BE2C (cell line): ENCODE measurements at regions not wholly inside any gene's neighbourhood (a gene's known extent, or its start where the extent isn't known, plus 50 kb on each side); places are given as distances from the start of the nearest gene placed in this dataset.

ENCODE experiments used
- DNase-seq: peaks from one replicate; pipeline ENCODE4 v3.0.0-alpha.2; 2020
- H3K27me3 ChIP-seq: fragments of 250-450 bp; sonication (Bioruptor Pico); 2 replicates; pipeline ENCODE4 v1.5.1; 2020; ENCODE audit warnings: mild to moderate bottlenecking
- H3K36me3 ChIP-seq: fragments of 250-450 bp; sonication (Bioruptor Pico); 2 replicates; pipeline ENCODE4 v1.5.1; 2020; ENCODE audit warnings: mild to moderate bottlenecking
- H3K4me1 ChIP-seq: fragments of 250-450 bp; sonication (Bioruptor Pico); 2 replicates; pipeline ENCODE4 v1.5.1; 2020
- H3K4me3 ChIP-seq: 2 replicates; pipeline ENCODE4 v1.5.1; 2011; ENCODE audit warnings: low read depth, low read length
- H3K9me3 ChIP-seq: fragments of 250-450 bp; sonication (Bioruptor Pico); 2 replicates; pipeline ENCODE4 v1.5.1; 2020
- TF ChIP-seq, protein P1 (sequence below): IDR thresholded peaks from 2 replicates; pipeline ENCODE4 v1.5.1; 2012; ENCODE audit warnings: mild to moderate bottlenecking, low read depth, low read length

DNA sequence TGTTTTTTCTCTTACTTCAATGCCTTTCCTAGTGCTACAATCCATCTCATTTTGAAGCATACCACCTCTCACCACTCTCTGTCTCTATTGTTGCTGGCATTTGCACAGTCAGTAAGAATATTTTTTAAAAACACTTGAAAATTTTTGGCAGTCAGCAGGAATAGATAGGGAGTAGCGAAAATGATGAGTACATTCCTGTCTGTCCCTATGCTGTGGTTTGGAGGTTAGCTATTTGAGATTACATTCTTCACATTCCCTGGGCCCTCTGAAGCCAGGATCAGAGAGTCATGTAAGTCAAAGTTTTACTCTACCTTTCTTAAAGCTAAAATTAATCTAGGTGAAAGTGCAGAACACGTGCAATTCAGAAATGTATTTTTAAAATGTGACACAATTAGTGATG, 53.0 kb upstream of the MAGI2 start:
- no peak for DNase-seq
- Histone ChIP-seq H3K4me1 (no peaks in the 10 kb centered on the region), H3K27me3 (no peaks in the 10 kb centered on the region), H3K9me3 (no peaks in the 10 kb centered on the region), H3K4me3 (no peak overlapping the region), H3K36me3 (no peaks in the 10 kb centered on the region)
- TF ChIP-seq, protein P1, sequence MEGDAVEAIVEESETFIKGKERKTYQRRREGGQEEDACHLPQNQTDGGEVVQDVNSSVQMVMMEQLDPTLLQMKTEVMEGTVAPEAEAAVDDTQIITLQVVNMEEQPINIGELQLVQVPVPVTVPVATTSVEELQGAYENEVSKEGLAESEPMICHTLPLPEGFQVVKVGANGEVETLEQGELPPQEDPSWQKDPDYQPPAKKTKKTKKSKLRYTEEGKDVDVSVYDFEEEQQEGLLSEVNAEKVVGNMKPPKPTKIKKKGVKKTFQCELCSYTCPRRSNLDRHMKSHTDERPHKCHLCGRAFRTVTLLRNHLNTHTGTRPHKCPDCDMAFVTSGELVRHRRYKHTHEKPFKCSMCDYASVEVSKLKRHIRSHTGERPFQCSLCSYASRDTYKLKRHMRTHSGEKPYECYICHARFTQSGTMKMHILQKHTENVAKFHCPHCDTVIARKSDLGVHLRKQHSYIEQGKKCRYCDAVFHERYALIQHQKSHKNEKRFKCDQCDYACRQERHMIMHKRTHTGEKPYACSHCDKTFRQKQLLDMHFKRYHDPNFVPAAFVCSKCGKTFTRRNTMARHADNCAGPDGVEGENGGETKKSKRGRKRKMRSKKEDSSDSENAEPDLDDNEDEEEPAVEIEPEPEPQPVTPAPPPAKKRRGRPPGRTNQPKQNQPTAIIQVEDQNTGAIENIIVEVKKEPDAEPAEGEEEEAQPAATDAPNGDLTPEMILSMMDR = no peak

DNA sequence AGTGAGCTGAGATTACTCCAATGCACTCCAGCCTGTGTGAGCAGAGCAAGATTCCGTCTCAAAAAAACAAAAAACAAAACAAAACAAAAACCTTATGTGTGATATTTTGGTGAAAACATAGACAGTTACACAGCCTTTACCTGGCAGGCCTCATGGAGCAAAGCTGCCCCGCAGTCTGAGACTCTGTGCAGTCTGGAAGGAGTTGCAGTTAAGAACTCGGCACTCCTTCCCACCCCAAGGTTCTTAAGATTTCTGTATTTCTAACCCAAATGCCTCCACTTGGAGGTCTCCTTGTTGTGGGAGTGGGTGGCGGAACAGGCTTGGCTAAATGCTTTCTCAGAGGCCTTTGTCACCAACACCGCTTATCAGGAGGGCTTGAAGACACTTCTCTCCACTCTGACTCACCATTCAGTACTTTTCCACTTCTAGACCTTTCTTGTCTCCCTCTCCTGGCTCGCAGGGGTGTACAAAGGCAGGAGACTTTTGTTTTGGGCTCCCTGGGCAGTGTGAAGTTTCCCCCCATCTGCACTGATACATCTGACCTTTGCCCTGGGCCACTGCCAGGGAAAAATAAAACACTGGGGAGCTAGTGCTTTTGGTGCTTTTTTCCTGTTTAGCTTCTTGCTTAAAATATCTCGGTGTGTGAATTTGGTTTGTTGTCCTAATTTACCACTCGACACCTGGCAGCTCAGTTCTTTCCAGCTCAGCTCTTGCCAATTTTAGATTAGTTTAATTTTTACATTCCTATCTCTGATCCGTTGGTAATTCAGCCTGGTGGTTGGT, 51.3 kb upstream of the MAGI2 start:
- no peaks in the 10 kb centered on the region for H3K4me1 ChIP-seq
- no peaks in the 10 kb centered on the region for H3K36me3 ChIP-seq
- no peaks in the 10 kb centered on the region for H3K27me3 ChIP-seq
- TF ChIP-seq, protein P1 = no peak
- no peak overlapping the region for H3K4me3 ChIP-seq
- no peaks in the 10 kb centered on the region for H3K9me3 ChIP-seq
- DNase-seq = no peak
